Transverse colon (tissue), 3 donors: ENCODE measurements at regions not wholly inside any gene's neighbourhood (a gene's known extent, or its start where the extent isn't known, plus 50 kb on each side); places are given as distances from the start of the nearest gene placed in this dataset.

Source experiments
- EP300 ChIP-seq: sonication (generic); formaldehyde crosslinking; IDR thresholded peaks from one replicate; pipeline ENCODE4 v1.6.1; 2017; ENCODE audit warnings: antibody characterized with exemption, low read depth
- POLR2A ChIP-seq: fragments of 450-650 bp; IDR thresholded peaks from one replicate; pipeline ENCODE4 v1.6.1; 2016; ENCODE audit warnings: antibody characterized with exemption, mild to moderate bottlenecking, moderate library complexity
- TF ChIP-seq, protein P1 (sequence below), 5 experiments: fragments of 200-600 bp in 3 of 5; fragments of 450-650 bp in 2 of 5; sonication (generic) in 3 of 5; IDR thresholded peaks; 1 replicate in 2 of 5; 2 replicates in 3 of 5; pipeline ENCODE4 v1.5.1; 2016 to 2017; ENCODE audit warnings: antibody characterized with exemption in 5 of 5, inconsistent platforms in 3 of 5, mild to moderate bottlenecking in 2 of 5, moderate library complexity in 1 of 5

DNA sequence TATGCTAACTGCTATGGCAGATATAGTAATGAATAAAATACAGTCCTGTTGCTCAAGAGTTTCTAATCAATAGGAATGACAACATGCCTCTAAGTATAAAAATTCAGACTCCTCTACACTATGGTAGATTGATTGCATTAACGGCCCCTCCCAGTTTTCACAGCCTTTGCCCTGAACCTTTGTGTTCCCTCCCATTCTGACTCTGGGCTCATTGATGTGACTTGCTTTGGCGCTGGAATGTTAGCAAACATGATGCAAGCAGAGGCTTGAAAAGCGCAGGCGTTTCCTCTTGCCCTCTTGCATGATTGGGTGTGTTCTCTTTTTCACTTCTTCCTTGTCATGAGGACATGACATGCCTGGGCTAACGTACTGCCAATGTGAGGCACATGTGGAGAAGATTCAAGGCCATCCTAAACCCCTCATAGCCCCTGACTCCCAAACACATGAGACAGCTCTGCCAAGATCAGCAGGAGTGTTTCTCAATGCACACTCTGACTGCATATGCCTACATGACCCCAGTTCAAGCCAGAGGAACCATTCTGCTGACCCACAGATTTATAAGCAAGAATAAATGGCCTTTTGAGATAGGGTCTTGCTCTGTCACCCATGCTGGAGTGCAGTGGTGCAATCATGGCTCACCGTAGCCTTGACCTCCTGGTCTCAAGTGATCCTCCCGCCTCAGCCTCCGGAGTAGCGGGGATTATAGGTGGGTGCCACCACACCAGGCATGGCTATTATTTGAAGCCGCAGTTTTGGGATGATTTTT is 49.7 kb upstream of the CD28 start:
- TF ChIP-seq, protein P1, sequence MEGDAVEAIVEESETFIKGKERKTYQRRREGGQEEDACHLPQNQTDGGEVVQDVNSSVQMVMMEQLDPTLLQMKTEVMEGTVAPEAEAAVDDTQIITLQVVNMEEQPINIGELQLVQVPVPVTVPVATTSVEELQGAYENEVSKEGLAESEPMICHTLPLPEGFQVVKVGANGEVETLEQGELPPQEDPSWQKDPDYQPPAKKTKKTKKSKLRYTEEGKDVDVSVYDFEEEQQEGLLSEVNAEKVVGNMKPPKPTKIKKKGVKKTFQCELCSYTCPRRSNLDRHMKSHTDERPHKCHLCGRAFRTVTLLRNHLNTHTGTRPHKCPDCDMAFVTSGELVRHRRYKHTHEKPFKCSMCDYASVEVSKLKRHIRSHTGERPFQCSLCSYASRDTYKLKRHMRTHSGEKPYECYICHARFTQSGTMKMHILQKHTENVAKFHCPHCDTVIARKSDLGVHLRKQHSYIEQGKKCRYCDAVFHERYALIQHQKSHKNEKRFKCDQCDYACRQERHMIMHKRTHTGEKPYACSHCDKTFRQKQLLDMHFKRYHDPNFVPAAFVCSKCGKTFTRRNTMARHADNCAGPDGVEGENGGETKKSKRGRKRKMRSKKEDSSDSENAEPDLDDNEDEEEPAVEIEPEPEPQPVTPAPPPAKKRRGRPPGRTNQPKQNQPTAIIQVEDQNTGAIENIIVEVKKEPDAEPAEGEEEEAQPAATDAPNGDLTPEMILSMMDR (IDR thresholded peaks at IDR 0.05), result no peak
- TF ChIP-seq POLR2A (no peak), EP300 (peak; percentile 1)
